Esophagus (tissue), 2 donors: ENCODE measurements at regions not wholly inside any gene's neighbourhood (a gene's known extent, or its start where the extent isn't known, plus 50 kb on each side); places are given as distances from the start of the nearest gene placed in this dataset.
"Not testable (repeated sequence)": the region's sequence is repeated elsewhere in the genome, so short reads cannot be mapped to it uniquely, and the experiment has no call there.

Source experiments
- H3K27ac ChIP-seq, 2 donors: one replicate each; pipeline ENCODE4 v1.5.1; 2013; ENCODE audit warnings: low read depth in 2 of 2, mild to moderate bottlenecking in 2 of 2, inconsistent platforms in 1 of 2, low read length in 1 of 2, moderate library complexity in 1 of 2
- H3K27me3 ChIP-seq, 2 donors: one replicate each; pipeline ENCODE4 v1.6.1; 2013; ENCODE audit warnings: low read length in 2 of 2, control low read depth in 1 of 2, mild to moderate bottlenecking in 1 of 2; ENCODE audit not compliant: insufficient read depth in 2 of 2, control insufficient read depth in 1 of 2
- H3K36me3 ChIP-seq, 2 donors: one replicate each; pipeline ENCODE4 v1.6.1; 2013; ENCODE audit warnings: low read length in 1 of 2; ENCODE audit not compliant: control insufficient read depth in 2 of 2, insufficient read depth in 2 of 2
- H3K4me1 ChIP-seq, 2 donors: one replicate each; pipeline ENCODE4 v1.6.1; 2013; ENCODE audit warnings: low read length in 1 of 2; ENCODE audit not compliant: control insufficient read depth in 2 of 2, insufficient read depth in 2 of 2
- H3K4me3 ChIP-seq, 2 donors: one replicate each; pipeline ENCODE4 v1.5.1; 2013; ENCODE audit warnings: low read length in 2 of 2, mild to moderate bottlenecking in 2 of 2, low read depth in 1 of 2, moderate library complexity in 1 of 2
- H3K9me3 ChIP-seq, 2 donors: one replicate each; pipeline ENCODE4 v1.6.1; 2013; ENCODE audit warnings: mild to moderate bottlenecking in 2 of 2, low read depth in 1 of 2, low read length in 1 of 2, moderate library complexity in 1 of 2; ENCODE audit not compliant: control insufficient read depth in 2 of 2, insufficient read depth in 1 of 2
- WGBS, 2 donors: extraction: QIAGEN DNeasy Blood & Tissue Kit; methylation state at CpG; one replicate each; pipeline ENCODE4 v1.1.7; 2013; 5-methylcytosine and 5-hydroxymethylcytosine counted together
- donor health status: healthy with polysubstance abuse.
- donor health status: Bipolar disorder and iron deficiency.

DNA sequence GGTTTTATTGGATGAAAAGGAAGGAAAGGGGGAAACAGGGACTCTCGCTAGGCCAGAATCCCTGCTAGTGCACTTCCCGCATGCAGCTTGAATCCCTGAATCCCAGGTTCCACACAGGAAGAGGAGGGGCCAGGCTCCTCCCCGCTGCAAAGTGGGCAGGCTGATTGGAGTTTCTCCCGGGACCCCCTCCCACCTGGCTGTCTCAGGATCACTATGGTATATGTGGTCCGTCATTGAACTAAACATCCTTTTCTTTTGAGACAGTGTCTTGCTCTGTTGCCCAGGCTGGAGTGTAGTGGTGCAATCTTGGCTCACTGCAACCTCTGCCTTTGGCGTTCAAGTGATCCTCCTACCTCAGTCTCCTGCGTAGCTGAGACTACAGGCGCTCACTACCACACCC lies 70.7 kb downstream of the FAM50B start:
- Histone ChIP-seq H3K27ac (no peak overlapping the region), H3K4me1 (no peaks in the 10 kb centered on the region), H3K9me3 (no peaks in the 10 kb centered on the region), H3K27me3 (no peaks in the 10 kb centered on the region), H3K36me3 (no peaks in the 10 kb centered on the region), H3K4me3 (no peak overlapping the region)
- WGBS, 2 donors, result 95% methylated on average over 8 of the region's 8 CpGs

DNA sequence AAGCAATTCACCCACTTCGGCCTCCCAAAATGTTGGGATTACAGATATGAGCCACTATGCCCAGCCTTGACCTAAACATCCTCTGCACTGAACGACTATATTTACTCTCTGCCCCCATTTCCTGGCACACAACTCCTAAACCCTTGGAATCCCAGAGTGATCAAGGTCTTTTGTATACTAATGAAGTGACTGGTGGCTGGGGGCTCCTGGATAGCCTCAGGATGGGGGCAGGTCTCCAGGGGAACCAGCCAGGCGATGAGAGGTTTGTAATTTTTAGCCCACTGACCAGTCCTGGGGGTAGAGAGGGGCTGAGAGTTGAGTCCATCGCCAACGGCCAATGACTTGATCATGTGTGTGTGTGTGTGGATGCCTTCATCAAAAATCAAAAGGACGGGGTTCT lies 71.1 kb downstream of the FAM50B start:
- Histone ChIP-seq H3K9me3 (no peaks in the 10 kb centered on the region), H3K4me3 (no peak overlapping the region), H3K27ac (no peak overlapping the region), H3K36me3 (no peaks in the 10 kb centered on the region), H3K27me3 (no peaks in the 10 kb centered on the region), H3K4me1 (no peaks in the 10 kb centered on the region)
- WGBS, 2 donors, result 87 to 89% methylated on average over 6 of the region's 6 CpGs

DNA sequence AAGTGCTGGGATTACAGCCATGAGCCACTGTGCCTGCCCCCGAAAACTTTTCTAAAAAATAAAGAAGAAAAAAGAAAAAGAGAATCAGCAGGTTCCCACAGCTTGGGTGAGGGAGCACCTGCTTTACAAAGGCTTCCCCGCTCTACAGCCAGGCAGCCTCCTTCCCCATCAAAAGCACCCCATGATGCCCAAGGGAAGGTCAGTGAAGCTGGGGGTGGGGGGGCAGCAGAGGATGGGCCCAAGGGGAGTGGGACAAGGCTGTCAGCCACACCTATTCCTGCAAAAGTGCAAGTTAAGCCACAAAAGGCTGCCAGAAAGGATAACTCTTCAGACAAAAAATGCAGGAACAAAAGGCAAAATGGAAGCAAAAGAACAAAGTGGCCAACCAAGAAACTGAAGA lies 72.5 kb downstream of the FAM50B start:
- H3K4me1 ChIP-seq, result no peaks in the 10 kb centered on the region
- WGBS, 2 donors, result 97 to 99% methylated on average over 2 of the region's 2 CpGs
- H3K27me3 ChIP-seq, result no peaks in the 10 kb centered on the region
- H3K27ac ChIP-seq, result no peak overlapping the region
- H3K36me3 ChIP-seq, result no peaks in the 10 kb centered on the region
- no peaks in the 10 kb centered on the region for H3K9me3 ChIP-seq
- H3K4me3 ChIP-seq, result no peak overlapping the region

DNA sequence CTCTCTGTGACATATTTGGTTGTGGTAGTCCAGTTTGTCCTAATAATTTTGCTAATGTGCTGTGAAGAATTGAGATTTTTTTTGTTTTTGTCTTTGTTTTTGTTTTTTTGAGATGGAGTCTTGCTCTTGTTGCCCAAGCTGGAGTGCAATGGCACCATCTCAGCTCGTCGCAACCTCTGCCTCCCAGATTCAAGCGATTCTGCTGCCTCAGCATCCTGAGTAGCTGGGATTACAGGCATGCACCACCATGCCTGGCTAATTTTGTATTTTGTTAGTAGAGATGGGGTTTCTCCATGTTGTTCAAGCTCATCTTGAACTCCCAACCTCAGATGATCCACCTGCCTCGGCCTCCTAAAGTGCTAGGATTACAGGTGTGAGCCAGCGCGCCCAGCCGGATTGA lies 73.4 kb downstream of the FAM50B start:
- H3K27ac ChIP-seq, H3K9me3 ChIP-seq, H3K4me3 ChIP-seq, H3K4me1 ChIP-seq, H3K27me3 ChIP-seq, H3K36me3 ChIP-seq: not testable (repeated sequence)
- 95 to 97% methylated on average over 7 of the region's 7 CpGs for WGBS, 2 donors

DNA sequence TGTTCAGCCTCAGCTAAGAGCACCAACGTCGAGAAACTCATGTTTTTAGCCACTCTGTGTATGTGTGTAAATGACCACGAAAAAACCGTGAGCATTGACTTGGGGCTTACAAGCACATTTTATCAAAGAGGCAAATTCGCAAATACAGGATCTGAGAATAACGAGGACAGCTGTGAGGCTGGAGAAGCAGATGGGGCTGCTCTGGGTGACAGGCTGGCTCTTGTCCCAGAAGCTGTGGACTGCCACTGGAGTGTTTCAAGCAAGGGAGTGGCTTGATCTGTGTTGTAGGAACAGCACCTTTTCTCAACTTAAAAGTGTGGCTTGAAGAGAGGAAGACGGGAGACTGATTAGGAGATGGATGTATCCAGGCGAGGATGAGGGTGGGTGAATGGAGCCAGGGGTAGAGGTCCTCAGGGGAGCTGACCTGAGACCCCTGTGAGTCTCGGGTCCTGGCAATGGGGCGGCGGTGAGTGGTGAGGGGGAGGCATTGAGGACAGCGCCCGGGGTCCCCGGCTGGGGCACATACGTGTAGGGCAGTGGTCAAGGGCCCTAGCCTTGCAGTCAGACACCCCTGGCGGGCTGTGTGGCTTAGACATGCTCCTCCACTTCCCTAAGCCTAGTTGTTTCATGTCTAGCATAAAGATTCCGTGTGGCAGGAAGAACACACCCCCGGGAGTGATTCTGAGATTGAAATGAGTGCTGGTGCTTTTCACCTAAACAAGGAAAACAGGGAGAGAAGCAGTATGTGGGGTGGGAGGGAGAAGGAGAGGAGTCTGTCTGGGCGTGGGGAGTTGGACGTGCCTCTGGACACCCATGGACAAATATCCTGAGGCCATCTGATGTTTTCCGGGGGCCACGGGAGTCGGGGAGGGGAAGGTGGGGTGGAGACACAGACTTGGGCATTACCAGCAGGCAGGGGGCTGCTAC lies 76.3 kb downstream of the FAM50B start:
- H3K27ac ChIP-seq, H3K9me3 ChIP-seq, H3K4me1 ChIP-seq, H3K4me3 ChIP-seq, H3K36me3 ChIP-seq, H3K27me3 ChIP-seq: not testable (repeated sequence)
- WGBS, 2 donors, result 54 to 55% methylated on average over 22 to 23 of the region's 23 CpGs

DNA sequence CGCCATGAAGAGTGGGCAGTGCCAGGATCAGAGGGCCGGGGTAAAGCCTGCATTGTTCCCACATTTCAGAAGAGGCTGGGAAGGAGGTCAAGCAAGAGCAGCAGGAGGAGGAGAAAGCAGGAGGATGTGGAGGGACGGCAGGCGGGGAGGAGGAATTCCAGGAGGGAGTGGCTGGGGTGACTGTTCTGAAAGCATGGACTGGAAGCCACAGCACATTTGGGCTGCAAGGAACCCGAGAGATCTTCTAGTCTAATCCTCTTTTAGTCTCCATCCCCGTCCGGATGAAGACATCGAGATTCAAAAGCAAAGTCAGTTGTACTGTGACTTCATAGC lies 76.9 kb downstream of the FAM50B start:
- Histone ChIP-seq H3K27ac (no peak overlapping the region), H3K36me3 (no peaks in the 10 kb centered on the region), H3K27me3 (no peaks in the 10 kb centered on the region), H3K4me3 (no peak overlapping the region), H3K4me1 (no peaks in the 10 kb centered on the region), H3K9me3 (no peaks in the 10 kb centered on the region)
- WGBS, 2 donors, result 51 to 54% methylated on average over 8 of the region's 8 CpGs

DNA sequence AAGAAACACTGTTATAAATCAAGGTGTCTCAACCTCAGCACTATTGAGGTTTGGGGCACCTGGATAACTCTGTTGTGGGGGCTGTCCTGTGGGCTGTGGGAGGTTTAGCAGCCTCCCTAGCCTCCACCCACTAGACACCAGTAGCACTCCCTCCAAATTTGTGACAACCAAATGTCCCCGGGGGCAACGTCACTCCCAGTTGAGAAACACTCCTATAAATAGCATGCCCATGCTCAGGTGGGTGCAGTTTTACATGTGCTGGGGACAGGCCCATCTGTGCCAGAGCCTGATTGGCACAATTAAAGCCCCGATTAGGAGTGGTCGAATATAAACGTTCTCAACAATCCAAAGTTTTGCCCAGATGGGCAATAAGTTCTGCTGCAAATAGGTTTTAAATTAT lies 78.9 kb downstream of the FAM50B start:
- Histone ChIP-seq H3K27ac (no peak overlapping the region), H3K4me1 (no peaks in the 10 kb centered on the region), H3K9me3 (no peaks in the 10 kb centered on the region), H3K36me3 (no peaks in the 10 kb centered on the region), H3K4me3 (no peak overlapping the region), H3K27me3 (no peaks in the 10 kb centered on the region)
- 50 to 61% methylated on average over 5 of the region's 5 CpGs for WGBS, 2 donors

DNA sequence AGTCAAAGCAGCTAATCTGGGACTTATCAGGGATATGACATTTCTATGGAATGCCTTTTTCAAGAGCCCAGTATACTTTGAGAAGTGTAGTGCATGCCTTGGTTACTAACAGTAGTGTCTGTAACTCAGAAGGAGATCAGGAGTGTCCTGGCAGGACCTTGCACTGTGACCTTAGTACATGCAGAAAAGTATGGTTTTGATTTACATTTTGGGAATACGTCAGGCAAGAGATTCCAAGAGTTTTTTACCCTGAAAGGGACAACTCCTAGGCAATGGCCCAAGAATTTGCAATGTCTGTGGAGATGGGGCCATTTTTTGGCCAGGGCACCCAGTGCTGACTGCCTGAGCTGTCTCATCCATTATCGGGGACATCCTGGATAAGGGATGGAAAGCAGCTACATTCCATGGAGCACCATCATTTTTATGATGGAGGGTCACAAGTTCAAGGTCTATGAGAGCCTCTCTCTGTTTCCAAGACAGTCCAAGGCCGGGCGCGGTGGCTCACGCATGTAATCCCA lies 80.2 kb downstream of the FAM50B start:
- no peaks in the 10 kb centered on the region for H3K9me3 ChIP-seq
- WGBS, 2 donors, result 82 to 85% methylated on average over 6 of the region's 6 CpGs
- H3K4me3 ChIP-seq, result no peak overlapping the region
- no peaks in the 10 kb centered on the region for H3K4me1 ChIP-seq
- H3K27me3 ChIP-seq, result no peaks in the 10 kb centered on the region
- no peaks in the 10 kb centered on the region for H3K36me3 ChIP-seq
- no peak overlapping the region for H3K27ac ChIP-seq

DNA sequence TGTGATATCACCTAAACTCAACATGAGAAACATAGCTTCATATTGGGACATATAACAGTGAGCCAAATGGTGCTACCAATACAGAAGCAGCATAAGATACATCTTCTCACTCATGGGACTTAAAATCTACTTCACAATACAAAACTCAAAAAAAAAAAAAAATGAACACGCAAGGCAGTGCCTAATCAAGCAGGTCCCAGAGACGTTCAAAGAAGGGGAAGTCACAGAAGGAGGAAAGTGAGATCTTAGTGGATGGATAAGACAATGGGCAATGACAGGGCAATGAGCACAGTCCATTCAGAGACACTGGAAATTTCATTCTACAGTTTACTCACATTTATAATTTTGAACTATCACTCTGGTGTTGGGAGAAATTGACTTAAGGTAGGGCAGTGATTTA lies 88.3 kb downstream of the FAM50B start:
- Histone ChIP-seq H3K27me3 (no peaks in the 10 kb centered on the region), H3K4me1 (no peaks in the 10 kb centered on the region), H3K27ac (no peak overlapping the region), H3K4me3 (no peak overlapping the region), H3K36me3 (no peaks in the 10 kb centered on the region), H3K9me3 (no peaks in the 10 kb centered on the region)
- WGBS, 2 donors, result 81 to 93% methylated on average over 2 of the region's 2 CpGs

DNA sequence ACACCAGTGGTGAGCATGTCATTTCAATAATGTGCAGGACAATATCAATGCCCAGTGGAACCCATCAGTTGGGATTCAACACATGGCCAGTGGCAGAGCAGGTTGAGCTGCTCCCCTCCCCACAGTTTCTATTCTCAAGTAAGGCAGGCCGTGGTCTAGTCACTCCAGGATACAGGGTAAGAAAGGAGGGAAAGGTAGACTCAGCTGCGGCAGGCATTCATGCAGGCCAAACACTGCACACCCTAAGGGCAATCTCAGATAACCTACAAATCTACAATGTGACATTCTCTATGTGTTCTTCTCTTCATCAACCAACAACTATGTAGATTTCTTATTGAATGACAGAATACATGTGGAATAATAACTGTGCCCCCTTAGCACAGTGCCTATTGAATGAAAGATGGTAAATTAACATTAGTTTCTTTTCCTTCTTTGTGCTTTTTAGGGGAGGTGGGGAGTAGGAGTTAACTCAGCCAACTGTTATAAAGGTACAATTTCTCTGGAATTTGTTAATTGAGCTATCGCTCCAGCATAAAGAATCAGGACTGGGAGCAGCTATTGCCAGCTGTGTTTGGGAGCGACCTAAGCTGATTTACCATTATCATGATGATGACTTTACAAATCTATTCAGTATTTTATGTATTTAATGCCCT lies 89.7 kb downstream of the FAM50B start:
- Histone ChIP-seq H3K27ac (no peak overlapping the region), H3K27me3 (no peaks in the 10 kb centered on the region), H3K9me3 (no peaks in the 10 kb centered on the region), H3K36me3 (no peaks in the 10 kb centered on the region), H3K4me3 (no peak overlapping the region), H3K4me1 (no peaks in the 10 kb centered on the region)
- WGBS, 2 donors, result 89 to 92% methylated on average over 4 of the region's 4 CpGs
